GM19395 (cell line): ENCODE measurements at regions not wholly inside any gene's neighbourhood (a gene's known extent, or its start where the extent isn't known, plus 50 kb on each side); places are given as distances from the start of the nearest gene placed in this dataset.

Source experiments
- ATAC-seq: cut with Tn5 transposase; IDR thresholded peaks from one replicate; pipeline ENCODE4 v1.9.1; 2021; ENCODE audit warnings: mild to moderate bottlenecking, moderate library complexity; ENCODE audit not compliant: unreplicated experiment

DNA sequence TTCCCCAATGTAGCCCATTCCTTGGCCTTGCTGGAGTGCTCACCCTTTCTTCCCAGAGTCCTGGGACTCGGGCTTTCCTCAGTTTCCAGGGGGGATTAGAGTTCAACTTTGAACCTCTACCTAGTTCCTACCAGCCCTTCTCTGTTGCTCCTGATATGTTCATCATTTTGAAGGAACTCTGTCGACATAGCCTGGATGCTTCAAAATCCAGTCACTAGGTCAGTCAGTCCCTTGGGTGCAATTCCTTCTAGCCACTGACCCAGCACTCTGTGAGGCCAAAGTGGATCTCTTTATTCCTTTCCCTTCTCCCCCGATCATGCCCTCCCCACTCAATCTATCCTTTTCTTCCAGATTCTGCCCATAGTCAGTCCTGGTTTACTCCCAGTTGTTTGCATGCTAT is 72.3 kb upstream of the TMCC3 start:
- ATAC-seq = no peak

GRCh38 chr12:94721173-94721572 is 70.8 kb upstream of the TMCC3 start:
- ATAC-seq = peak; percentile 88

DNA sequence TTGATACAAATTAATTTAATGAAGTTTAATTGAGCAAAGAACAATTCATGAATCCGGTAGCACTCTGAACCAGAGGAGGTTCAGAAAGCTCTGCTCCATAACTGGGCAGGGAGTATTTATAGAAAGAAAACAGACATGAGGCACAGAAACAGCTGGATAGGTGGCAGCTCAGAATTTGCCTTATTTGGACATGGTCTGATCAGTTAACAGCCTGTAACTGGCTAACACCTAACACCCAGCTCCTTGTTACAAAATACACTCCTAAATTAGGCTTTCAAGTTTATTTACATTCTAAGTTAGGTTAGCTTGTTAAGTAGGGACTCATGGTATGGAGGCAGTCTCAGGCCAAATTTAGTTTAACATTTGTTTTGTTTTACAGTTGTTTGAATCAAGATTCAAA is 67.8 kb upstream of the TMCC3 start:
- no peak for ATAC-seq

DNA sequence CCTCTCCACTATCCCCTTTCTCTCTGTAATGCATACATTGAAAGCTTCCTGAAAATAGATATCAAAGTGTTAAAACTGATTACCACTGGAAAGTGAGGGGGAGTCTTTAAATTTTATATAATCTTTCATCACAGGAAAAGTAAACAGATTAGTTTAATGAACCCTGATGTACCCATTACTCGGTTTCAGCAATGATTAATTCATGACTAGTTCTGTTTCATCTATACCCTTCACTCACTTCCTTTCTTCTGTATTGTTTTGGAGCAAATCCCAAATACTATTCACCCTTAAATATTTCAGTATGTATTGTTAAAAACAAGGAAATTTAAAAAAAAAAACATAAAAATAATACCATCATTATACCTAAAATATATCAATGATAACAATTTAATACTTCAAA is 67.3 kb upstream of the TMCC3 start:
- no peak for ATAC-seq

DNA sequence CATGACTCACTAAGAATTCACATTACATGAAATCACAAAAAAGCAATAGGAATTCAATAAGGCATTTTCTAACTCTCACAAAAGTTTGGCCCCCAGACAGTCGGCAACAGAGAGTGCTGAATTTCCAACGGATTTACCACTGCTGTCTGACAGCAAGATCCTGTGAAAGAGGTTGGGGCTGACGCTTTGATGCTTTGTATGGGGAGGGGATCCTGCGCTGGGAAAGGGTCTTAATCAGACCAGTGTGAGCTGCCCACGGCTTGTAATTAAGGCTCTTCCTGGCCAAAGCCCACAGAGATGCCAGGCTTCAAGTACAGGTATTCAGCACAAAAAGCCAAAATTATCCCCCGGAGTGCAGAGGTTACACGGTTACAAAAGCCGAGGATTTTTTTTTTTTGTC is 66.8 kb upstream of the TMCC3 start:
- ATAC-seq = no peak

- ATAC-seq = no peak
Measured at GRCh38 chr12:94716339-94716738, 66.0 kb upstream of the TMCC3 start.

DNA sequence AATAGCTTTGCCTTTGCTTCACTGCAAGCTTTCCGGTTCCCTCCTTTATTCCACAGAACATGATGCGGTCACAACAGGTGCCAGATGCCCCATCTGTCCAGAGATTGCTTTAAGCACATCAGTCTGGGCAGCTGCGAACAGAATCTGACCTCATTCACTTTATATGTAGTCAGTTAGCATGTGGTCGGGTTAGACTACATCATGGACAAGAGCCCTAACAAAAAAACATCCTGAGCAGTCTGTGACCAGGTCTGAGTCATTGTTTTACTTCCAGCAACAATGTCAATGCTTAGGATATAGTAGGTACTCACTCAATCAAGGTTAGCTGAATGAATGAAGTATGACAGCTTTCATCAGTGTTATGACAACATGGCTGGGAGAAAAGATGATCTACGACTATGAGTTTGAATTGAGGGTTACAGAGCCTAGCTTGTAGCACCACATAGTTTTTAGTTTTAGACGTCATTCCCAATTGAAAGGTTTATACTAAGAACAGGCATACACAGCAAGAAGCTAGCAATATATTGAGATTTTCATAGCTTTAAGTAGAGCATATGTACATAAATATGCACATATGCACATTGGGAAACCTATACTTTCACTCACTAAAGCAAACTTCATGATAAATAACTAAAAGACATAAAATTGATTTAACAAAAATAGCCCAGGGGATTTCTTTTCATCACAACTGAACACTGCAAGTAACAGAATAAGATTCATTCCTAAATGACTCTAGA is 64.2 kb upstream of the TMCC3 start:
- ATAC-seq = no peak

DNA sequence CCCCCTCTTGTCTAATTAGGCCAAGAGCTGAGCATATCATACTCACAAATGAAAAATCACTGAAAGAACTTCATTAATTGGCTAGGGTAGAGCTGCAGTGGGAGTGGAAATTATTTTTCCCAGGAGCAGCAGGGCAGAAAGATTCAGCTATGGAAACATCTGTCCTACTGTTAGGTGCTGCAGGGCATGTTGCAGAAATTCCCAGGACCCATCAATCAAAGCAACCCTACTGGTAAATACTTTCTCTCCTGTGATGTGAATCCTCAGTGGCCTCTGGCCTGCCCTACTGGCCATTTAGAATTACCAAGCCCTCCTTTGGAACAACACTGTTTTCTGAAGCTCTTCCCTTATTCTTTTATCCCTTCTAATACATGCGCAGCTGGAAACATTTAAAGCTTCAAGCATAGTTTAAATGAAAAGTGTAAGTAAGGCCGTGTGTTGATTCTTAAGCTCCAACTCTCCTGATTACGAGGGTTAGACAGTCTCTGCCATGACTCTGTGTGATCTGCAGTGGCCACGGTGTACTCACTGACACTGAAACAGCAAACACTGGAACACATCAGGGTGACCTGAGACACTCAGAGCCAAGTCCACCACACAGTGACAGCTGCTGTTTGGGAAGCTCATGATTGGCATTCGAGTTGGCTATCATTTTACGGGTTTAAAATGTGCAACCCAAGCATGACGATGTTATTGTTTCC is 62.6 kb upstream of the TMCC3 start:
- ATAC-seq = no peak

- no peak for ATAC-seq
Measured at GRCh38 chr12:94710933-94711332, 60.6 kb upstream of the TMCC3 start.

DNA sequence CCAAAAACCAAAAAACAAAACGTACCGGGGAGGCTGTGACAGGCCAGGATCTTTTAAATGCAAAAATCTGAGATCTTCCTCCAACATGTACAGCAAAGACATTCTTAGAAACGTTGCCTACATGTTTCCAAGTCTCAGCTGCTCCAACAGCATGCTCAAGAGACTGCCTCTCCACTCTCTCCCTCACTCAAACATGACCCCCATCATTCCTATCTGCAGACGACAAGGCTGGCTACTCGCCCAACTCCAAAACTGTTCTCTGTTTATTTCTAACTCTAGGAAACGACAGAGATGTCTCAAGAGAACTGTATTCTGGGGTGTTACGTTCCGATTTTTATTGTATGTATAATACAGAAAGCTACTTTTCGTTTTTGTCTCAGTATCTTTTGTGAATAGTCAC is 57.5 kb upstream of the TMCC3 start:
- ATAC-seq = no peak

DNA sequence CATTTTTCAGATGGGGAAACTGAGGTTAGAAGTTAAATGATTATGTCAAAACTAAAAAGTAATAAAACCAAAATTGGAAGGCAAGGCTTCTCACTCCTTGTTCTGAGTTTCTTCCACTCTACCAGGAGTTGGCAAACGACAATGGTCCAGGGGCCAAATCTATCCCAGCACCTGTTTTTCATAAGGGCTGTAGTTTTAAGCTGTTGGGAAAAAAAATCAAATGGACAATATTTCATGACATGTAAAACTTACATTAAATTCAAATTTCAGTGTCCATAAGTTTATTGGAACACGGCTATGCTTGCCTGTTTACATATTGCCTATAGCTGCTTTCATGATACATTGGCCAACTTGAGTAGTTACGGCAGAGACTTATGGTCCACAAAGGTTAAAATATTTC is 56.7 kb upstream of the TMCC3 start:
- no peak for ATAC-seq

DNA sequence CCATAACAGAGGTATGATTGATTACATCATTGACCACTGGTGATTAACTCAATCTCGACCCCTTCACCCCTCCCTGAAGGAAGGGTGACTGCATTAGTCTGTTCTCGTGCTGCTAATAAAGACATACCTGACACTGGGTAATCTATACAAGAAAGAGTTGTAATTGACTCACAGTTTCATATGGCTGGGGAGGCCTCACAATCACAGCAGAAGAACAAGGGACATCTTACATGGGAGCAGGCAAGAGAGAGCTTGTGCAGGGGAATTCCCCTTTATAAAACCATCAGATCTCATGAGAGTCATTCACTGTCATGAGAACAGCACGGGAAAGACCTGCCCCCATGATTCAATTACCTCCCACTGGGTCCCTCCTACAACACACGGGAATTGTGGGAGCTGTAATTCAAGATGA is 55.9 kb upstream of the TMCC3 start:
- ATAC-seq = peak; percentile 81

GRCh38 chr12:94705676-94706075 is 55.3 kb upstream of the TMCC3 start:
- no peak for ATAC-seq

DNA sequence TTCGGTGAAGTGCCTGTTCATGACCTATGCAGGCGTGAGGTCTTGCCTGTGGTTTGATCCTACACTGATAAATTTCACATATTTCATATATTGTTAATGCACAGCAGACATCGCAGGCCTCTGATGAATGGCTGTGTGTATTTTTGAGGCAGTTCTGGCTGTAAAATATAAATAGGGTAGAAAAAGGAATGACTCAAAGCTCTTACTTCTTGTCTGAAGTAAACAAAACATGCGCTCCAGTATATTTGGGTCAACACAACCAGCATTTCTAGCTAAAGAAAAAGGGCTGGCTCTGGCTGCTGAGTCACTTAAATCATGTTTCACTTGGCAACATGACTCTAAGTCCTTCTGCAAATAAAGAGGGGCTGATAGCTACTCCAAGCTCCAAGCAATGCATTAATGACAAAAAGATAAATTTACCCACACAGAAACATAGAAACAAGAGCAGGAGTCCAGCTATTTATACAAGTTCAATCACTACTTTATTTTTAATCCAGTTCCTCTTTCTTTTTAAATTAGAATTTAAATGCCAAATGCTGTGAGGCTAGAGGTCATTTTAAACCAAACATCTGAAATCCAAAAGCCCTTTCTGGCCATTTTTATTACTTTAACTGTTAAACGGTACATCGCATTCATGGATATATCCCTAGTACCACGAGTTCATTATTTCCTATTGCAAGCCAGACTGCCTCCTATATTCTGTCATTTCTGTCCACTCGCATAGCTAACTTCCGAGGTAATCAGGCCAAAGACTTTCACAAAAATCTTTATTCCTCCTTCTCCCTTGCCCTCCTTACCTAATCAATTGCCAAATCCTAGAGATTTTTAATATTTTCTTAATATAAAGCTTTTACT is 54.3 kb upstream of the TMCC3 start:
- no peak for ATAC-seq

DNA sequence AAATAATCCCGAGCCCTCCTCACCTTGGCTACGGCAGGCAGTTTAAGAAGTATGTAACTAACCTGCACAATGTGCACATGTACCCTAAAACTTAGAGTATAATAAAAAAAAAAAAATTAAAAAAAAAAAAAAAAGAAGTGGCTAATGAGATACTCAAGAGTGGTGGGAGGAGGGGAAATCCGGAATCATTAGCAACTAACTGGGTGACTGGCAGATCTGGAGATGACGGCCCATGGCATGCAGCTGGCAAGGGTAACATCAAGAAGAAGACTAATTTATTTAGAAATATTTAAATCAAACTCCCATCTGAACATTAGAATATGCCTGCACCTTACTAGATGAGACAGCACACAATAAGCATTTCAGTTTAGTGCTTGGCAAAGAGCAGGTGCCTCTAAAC is 52.3 kb upstream of the TMCC3 start:
- no peak for ATAC-seq

GRCh38 chr12:94701711-94702110 is 51.4 kb upstream of the TMCC3 start:
- ATAC-seq = no peak

DNA sequence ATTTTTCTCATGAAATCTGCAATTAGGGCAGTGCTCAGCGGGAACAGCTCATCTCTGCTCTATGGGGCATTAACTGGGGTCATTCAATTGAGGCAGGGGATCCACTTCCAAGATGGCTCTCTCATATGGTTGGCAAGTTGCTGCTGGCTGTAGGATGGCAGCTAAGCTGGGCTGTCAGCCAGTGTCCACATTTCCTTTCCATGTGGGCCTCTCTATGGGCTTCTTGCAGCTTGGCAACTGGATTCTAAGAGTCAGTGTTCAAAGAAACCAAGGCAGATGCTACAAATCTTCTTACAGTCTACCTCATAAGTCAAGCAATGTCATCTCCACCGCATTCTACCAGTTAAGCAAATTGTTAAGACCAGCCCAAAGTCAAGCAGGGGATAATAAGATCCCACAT is 50.3 kb upstream of the TMCC3 start:
- no peak for ATAC-seq
